ENCODE measurements at regions not wholly inside any gene's neighbourhood (a gene's known extent, or its start where the extent isn't known, plus 50 kb on each side); places are given as distances from the start of the nearest gene placed in this dataset.

DNA sequence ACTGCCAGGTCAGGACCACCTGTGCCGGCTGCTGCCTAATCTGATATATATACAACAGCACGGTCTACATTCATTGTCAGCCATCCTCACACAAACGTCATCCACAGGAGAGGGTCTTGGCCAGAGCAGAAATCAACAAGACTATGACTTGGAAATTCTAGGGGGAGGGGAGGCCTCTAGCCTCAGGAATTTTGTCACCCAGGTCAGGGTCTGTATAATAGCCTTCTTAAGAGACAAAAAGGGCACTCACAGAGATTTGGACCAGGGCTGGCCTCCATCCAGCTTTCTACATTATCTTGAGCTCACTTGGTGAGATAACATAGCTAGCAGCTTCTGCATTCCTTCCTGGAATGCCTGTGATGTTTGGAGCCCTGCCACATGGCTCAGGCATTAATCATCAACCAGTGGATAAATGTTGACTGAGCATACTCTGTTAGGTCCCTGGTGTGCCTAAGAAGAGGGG is 50.4 kb upstream of the CTIF start:
- Mint-ChIP-seq H3K36me3 (no peaks in the 10 kb centered on the region), H3K4me3 (no peak overlapping the region), H3K9me3 (no peaks in the 10 kb centered on the region), H3K27ac (no peak overlapping the region), H3K27me3 (peaks cover 26% of the 10 kb centered on the region), H3K4me1 (no peaks in the 10 kb centered on the region)
- no peak for DNase-seq

DNA sequence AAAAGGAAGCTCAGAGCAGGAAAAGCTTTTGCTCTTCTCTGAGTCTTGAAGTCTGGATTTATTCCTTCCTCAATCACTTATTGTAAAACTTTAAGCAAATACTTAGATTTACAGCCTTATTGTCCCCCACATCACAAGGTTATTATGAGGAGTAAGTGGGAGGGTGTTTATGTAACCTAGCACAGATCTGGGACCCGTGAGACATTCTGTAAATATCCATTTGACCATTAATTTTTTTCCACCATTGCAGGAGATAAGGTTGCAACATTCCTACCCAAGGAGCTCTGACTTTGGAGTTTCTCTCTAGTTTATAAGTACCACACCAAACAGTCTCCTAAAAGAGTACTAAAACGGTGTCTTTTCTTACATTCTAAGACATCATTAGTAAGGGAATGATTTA is 52.1 kb upstream of the CTIF start:
- no peaks in the 10 kb centered on the region for H3K36me3 Mint-ChIP-seq
- no peak for DNase-seq
- H3K4me1 Mint-ChIP-seq: no peaks in the 10 kb centered on the region
- no peak overlapping the region for H3K4me3 Mint-ChIP-seq
- no peaks in the 10 kb centered on the region for H3K9me3 Mint-ChIP-seq
- H3K27me3 Mint-ChIP-seq: peaks cover 17% of the 10 kb centered on the region
- H3K27ac Mint-ChIP-seq: no peak overlapping the region

DNA sequence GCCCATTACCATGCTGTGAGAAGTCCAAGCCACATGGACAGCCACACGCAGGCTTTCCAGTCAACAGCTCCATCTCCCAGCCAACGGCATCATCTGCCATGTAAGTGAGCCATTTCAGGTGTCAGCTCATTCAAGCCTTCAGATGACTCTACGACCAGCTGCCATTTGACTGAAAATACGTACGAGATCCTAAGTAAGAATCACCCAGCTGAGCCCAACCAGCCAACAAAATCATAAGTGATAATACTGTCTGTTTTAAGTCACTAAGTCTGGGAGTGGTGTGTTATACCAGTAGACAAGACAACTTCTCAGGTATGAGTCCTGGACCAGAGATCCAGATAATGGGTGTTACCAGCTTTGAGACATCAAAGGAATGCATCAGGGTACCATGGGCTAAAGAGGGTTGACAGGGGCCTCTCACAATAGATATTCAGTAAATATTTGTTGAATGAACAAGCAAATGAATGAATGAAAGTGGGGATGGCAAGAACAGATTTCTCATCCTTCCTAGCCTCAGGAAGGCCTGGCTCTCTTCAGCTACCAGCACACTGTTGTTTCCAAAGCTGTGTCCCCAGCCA is 52.9 kb upstream of the CTIF start:
- Mint-ChIP-seq H3K4me1 (no peaks in the 10 kb centered on the region), H3K4me3 (no peak overlapping the region), H3K27me3 (peaks cover 15% of the 10 kb centered on the region), H3K27ac (no peak overlapping the region), H3K9me3 (no peaks in the 10 kb centered on the region), H3K36me3 (no peaks in the 10 kb centered on the region)
- DNase-seq: no peak

DNA sequence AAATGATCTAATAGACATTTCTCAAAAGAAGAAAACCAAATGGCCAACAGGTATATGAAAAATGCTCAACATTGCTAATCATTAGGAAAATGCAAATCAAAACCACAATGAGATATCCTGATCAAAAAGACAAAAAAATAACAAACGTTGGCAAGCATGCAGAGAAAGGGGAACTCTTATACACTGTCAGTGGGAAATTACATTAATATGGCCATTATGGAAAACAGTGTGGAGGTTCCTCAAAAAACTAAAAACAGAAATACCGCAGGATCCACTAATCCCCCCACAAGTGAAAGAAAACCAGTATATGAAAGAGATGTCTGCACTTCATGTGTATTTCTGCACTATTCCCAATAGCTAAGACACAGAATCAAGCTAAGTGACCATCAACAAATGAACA is 57.7 kb upstream of the CTIF start:
- H3K27ac Mint-ChIP-seq: no peak overlapping the region
- peaks cover 9% of the 10 kb centered on the region for H3K27me3 Mint-ChIP-seq
- H3K4me3 Mint-ChIP-seq: no peak overlapping the region
- no peaks in the 10 kb centered on the region for H3K4me1 Mint-ChIP-seq
- H3K9me3 Mint-ChIP-seq: no peaks in the 10 kb centered on the region
- no peak for DNase-seq
- H3K36me3 Mint-ChIP-seq: no peaks in the 10 kb centered on the region

DNA sequence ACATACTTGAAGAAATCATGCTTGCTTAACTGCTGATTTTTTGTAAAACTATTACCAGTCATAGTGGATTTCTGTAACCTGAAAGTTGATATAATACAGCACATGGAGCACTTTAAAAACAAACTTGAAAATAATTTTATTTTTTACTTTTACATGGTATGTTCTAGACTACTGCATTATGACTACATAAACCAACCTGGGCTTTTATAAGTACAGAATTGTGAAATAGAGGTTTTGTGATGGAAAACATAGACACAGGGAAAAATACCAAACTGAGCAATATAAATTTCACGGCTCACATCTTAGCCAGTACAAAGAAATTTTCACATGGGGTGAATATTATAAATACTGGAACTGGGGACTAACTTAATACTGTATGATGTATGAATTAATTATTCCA is 59.3 kb upstream of the CTIF start:
- H3K27me3 Mint-ChIP-seq: peaks cover 13% of the 10 kb centered on the region
- no peaks in the 10 kb centered on the region for H3K4me1 Mint-ChIP-seq

DNA sequence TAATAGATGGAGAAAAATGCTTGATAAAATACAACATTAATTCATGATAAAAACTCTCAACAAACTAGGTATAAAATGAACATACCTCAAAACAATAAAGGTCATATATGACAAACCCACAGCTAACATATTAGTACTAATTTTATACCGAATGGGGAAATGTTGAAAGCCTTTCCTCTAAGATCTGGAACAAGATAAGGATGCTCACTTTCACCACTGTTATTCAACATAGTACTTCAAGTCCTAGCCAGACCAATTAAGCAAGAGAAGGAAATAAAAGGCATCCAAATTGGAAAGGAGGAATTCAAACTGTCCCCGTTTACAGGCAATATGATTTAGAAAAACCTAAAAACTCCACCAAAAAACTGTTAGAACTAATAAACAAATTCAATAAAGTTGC is 61.5 kb upstream of the CTIF start:
- Mint-ChIP-seq H3K4me1 (no peaks in the 10 kb centered on the region), H3K27me3 (peaks cover 19% of the 10 kb centered on the region)
- DNase-seq: no peak

More for the DNA sequence above, 59.3 kb upstream of the CTIF start:
- no peak overlapping the region for H3K27ac Mint-ChIP-seq
- H3K9me3 Mint-ChIP-seq: no peaks in the 10 kb centered on the region
- H3K4me3 Mint-ChIP-seq: no peak overlapping the region
- H3K36me3 Mint-ChIP-seq: no peaks in the 10 kb centered on the region
- no peak for DNase-seq

DNA sequence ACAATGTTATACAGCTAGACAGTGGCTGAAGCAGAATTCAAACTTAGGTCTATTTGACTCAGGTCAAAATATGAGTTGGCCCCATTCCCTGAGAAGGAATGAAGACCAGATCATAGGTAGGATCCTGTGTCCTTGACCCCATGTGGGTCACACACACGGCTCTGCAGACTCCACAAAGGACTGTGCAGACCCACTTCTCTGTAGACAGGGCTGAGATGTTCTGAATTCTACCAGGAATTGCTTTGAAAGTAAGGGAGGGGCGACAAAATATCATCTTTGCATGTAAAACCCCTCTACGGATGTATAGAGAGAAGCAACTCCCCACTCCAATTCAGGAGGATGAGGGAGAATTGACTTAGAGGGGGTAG is 62.3 kb upstream of the CTIF start:
- H3K36me3 Mint-ChIP-seq: no peaks in the 10 kb centered on the region
- H3K27me3 Mint-ChIP-seq: peaks cover 22% of the 10 kb centered on the region
- H3K4me1 Mint-ChIP-seq: no peaks in the 10 kb centered on the region
- no peak for DNase-seq
- H3K4me3 Mint-ChIP-seq: no peak overlapping the region
- no peaks in the 10 kb centered on the region for H3K9me3 Mint-ChIP-seq
- H3K27ac Mint-ChIP-seq: no peak overlapping the region

More for the DNA sequence above, 61.5 kb upstream of the CTIF start:
- H3K27ac Mint-ChIP-seq: no peak overlapping the region
- H3K4me3 Mint-ChIP-seq: no peak overlapping the region
- no peaks in the 10 kb centered on the region for H3K36me3 Mint-ChIP-seq
- no peaks in the 10 kb centered on the region for H3K9me3 Mint-ChIP-seq

DNA sequence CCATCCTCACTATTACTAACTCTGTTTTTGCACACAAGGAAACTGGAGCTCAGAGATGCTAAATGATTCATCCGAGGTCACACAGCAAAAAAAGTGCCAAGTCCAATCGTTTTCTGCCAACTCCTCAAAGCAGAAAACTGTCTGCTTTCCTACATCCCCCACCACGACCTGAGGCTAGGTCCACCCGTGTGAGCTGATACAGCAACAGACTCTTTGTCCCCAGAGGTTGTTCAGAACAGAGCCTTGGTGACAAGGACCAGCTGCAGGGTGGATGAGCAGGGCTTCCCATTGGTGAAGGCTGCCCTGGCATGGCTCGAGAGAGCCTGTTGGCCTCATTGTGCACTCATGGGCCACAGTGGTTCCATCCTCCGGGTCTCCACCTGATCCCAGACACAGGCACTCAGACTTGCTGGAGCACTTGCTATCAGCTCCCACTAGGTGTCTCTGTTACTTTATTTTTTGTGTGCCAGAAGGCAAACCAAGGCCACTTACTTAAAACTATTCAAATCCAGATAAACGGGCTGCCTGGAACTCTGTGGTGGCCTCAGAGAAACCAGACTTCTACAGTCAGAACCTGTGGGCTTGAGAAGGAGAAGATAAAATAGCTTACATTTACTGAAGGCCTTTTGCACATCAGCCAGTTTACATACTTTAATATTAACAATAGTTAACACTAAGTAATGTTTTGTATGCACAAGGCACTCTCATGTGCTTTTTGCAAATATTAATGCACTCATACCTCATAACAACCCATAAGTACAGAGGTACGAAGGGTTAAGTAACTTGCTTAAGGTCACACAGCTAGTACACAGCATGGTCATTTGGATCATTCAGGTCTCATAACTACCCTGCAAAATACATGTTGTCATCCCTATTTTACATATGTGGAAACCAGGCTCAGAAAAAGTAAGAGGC is 62.9 kb upstream of the CTIF start:
- Mint-ChIP-seq H3K4me3 (no peak overlapping the region), H3K27me3 (peaks cover 23% of the 10 kb centered on the region), H3K27ac (no peak overlapping the region), H3K4me1 (no peaks in the 10 kb centered on the region), H3K9me3 (no peaks in the 10 kb centered on the region), H3K36me3 (no peaks in the 10 kb centered on the region)
- DNase-seq: peak; percentile 10

DNA sequence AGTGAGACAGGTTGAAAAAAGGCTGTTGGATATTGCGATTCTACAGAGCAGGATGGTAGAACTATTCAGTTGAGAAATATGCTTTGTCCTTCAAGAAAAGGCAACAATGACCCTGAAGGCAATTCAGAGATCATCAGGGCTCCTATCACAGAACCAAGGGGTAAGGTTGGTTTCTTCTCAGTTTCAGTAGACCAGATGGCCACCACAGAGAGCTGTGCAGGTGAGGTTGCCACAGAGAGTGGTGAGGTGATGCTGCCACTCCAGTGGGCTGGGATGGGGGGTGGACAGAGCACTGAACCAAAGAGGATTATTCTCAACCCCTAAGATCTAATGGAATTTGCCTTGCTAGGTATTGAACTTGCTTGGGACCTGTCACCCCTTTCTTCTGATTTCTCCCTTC is 64.6 kb upstream of the ZBTB7C start:
- Mint-ChIP-seq H3K27ac (no peak overlapping the region), H3K9me3 (no peaks in the 10 kb centered on the region), H3K36me3 (no peaks in the 10 kb centered on the region), H3K4me1 (no peaks in the 10 kb centered on the region), H3K4me3 (no peak overlapping the region), H3K27me3 (peaks cover 24% of the 10 kb centered on the region)
- no peak for DNase-seq

DNA sequence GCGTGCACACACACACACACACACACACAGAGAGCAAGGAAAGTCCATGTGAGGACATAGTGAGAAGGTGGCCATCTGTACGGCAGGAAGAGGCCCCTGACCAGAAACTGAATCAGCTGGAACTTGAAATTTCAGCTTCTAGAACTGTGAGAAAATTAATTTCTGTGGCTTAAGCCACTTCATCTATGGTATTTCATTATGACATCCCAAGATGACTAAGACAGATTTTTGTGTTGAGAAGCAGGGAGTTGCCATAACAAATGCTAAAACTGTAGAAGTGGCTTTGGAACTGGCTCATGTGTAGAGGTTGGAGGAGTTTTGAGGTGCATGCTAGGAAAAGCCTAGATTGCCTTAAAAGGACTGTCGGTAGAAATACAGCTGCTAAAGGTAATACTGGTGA is 63.4 kb upstream of the ZBTB7C start:
- H3K36me3 Mint-ChIP-seq: no peaks in the 10 kb centered on the region
- no peak for DNase-seq
- H3K9me3 Mint-ChIP-seq: no peaks in the 10 kb centered on the region
- H3K4me1 Mint-ChIP-seq: no peaks in the 10 kb centered on the region
- no peak overlapping the region for H3K27ac Mint-ChIP-seq
- H3K4me3 Mint-ChIP-seq: no peak overlapping the region
- H3K27me3 Mint-ChIP-seq: peaks cover 24% of the 10 kb centered on the region

DNA sequence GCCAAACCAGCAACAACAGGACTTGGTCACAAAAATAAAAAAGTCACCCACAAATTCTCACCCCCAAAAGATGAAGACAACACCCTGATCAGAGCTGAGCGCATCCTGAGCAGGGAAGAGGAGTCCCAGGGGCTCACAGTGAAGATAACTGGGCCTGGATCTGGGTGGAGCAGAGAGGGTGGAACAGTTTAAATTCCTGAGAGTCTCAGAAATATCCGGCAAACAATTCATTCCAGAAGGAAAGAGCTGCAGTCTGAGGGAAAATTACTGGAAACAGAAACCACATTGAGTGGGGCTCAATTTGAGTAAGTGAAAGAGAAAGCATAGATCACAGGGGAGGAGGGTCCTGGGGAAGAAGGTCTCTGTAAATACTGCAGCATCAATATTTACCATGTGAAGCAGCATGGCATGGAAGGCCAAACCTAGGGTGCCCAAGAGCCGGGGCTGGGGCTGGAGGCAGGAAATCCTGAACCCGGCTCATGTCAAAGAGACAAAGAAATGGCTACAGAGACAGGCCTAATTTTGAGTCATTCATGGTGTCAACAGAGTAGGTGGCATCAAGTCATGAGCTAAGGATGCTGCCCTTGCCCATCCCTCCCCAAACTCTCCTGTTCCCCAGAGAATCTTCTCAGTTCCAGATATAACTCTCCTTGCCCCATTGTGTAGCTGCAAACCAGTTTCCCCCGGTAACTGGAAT is 61.4 kb upstream of the ZBTB7C start:
- DNase-seq: no peak
- H3K27ac Mint-ChIP-seq: no peak overlapping the region
- no peaks in the 10 kb centered on the region for H3K9me3 Mint-ChIP-seq
- H3K4me1 Mint-ChIP-seq: no peaks in the 10 kb centered on the region
- H3K27me3 Mint-ChIP-seq: peaks cover 30% of the 10 kb centered on the region
- no peak overlapping the region for H3K4me3 Mint-ChIP-seq
- no peaks in the 10 kb centered on the region for H3K36me3 Mint-ChIP-seq

DNA sequence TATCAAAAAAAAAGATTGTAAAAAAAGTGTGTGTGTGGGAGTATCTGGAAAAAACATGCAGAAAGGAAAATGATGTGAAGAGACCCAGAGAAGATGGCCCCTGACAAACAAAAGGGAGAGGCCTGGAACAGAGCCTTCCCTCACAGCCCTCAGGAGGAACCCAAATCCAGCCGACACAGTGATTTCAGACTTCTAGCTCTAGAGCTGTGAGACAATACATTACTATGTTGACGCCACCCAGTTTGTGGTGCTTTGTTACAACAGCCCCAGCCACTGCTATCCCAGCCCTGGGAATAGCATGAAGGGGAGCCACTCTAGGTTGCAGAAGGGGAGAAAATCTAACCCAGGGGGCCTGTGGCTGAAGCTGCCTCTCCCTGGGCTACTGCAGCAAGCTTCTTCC is 59.0 kb upstream of the ZBTB7C start:
- H3K4me1 Mint-ChIP-seq: no peaks in the 10 kb centered on the region
- H3K27ac Mint-ChIP-seq: no peak overlapping the region
- no peaks in the 10 kb centered on the region for H3K36me3 Mint-ChIP-seq

DNA sequence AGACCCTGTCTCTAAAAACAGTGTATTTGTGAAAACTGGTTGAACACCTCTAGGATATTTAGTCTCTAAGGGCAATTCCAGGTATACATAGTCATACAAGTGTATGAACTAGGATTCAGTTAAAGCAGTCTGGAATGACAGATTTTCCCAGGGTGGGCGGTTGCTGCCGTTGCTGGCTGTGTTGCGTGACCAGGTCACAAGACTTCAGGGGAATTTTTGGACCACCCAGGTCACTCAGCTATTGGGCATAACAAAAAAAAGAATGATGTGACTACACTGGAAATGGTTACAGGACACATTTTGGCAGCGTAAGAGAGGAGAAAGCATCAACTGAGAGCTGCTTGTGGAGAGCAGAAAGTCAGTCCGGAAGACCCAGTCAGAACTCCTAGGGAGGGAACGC is 58.0 kb upstream of the ZBTB7C start:
- Mint-ChIP-seq H3K9me3 (no peaks in the 10 kb centered on the region), H3K27me3 (peaks cover 37% of the 10 kb centered on the region), H3K4me3 (no peak overlapping the region), H3K27ac (no peak overlapping the region), H3K36me3 (no peaks in the 10 kb centered on the region), H3K4me1 (no peaks in the 10 kb centered on the region)
- DNase-seq: no peak

More for the DNA sequence above, 59.0 kb upstream of the ZBTB7C start:
- Mint-ChIP-seq H3K4me3 (no peak overlapping the region), H3K27me3 (peaks cover 36% of the 10 kb centered on the region), H3K9me3 (no peaks in the 10 kb centered on the region)
- DNase-seq: no peak

DNA sequence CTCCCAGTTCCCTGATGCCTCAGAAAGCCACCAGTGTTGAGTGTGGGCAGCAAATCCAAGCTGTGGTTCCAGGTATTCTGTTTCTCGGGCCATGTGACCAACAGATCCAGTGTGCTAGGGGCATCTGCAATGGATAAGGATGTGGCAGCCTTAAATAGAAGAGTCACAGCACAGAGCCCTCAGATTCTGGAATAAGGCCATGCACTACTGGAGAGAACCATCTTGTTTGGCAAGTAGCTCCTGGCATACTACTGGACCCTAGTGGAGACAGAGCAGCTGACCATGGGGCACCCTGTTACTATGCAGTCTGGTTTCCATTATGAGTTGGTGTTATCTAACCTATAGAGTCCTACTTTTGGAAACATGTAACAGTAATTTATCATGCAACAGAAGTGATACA is 53.3 kb upstream of the ZBTB7C start:
- no peak for DNase-seq
- H3K27me3 Mint-ChIP-seq: peaks cover 63% of the 10 kb centered on the region
- no peak overlapping the region for H3K4me3 Mint-ChIP-seq
- H3K4me1 Mint-ChIP-seq: peaks cover 1% of the 10 kb centered on the region
- no peaks in the 10 kb centered on the region for H3K36me3 Mint-ChIP-seq
- no peak overlapping the region for H3K27ac Mint-ChIP-seq
- no peaks in the 10 kb centered on the region for H3K9me3 Mint-ChIP-seq

DNA sequence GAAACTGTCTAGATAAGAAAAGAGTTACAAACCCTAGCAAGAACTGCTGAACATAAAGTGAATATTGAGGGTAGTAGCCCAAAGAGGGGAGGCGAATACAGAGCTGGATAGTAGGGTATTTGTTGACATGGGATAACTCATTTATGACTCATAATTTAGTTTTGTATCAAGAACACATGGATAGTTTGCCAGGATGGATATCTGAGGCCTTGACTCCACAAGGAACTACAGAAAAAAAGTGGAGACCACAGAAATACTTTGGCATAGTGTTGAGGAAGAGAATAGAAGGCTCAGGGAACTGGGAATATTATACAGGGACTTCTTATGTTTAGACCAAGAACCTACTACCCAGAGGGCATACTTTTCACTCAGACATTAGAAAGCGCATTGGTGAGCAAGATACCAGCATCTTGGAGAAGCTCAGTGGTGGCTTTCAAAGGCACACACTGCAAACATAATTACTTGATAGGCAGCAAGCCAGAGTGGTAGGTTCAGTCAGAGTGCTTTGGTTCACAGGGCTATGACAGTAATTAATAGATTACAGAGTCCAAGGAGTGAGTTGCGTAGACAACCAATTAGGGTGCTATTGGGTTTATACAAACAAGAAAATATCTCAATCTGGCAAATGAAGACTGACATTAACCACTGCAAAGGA is 51.9 kb upstream of the ZBTB7C start:
- H3K27me3 Mint-ChIP-seq: peaks cover 70% of the 10 kb centered on the region
- no peak overlapping the region for H3K4me3 Mint-ChIP-seq
- peaks cover 15% of the 10 kb centered on the region for H3K4me1 Mint-ChIP-seq
- H3K36me3 Mint-ChIP-seq: no peaks in the 10 kb centered on the region
- no peaks in the 10 kb centered on the region for H3K9me3 Mint-ChIP-seq
- no peak for DNase-seq
- H3K27ac Mint-ChIP-seq: no peak overlapping the region

Data from activated naive CD8-positive, alpha-beta T cell treated with anti-CD3 and anti-CD28 coated beads for 36 hours (primary cell).